MCF 10A (cell line): ENCODE measurements at regions not wholly inside any gene's neighbourhood (a gene's known extent, or its start where the extent isn't known, plus 50 kb on each side); places are given as distances from the start of the nearest gene placed in this dataset.

Source experiments
- BruUV-seq: library from RNA; stranded (reverse); fragments of 400-500 nt; replicated peaks from 2 replicates; lab custom pipeline; 2021; lab: Mats Ljungman, UMichigan
- CTCF ChIA-PET: fragments of 300-600 bp; sonication (Branson Sonifier 250); formaldehyde crosslinking; extraction: SDS; loops from one replicate; lab custom pipeline; 2021; ENCODE audit warnings: antibody characterized with exemption, inconsistent platforms; lab: Yijun Ruan, JAX
- POLR2A ChIA-PET: fragments of 300-600, 350-650 bp; sonication (Branson Sonifier 250); formaldehyde crosslinking; extraction: SDS; loops from one replicate; lab custom pipeline; 2020; ENCODE audit warnings: antibody characterized with exemption, inconsistent platforms; lab: Yijun Ruan, JAX
- DNase-seq: peaks from one replicate; pipeline ENCODE4 v3.0.0-alpha.2; 2018; ENCODE audit not compliant: unreplicated experiment
- H3K27ac Mint-ChIP-seq: one replicate; pipeline ENCODE4 v1.8.0; 2022; ENCODE audit warnings: mild to moderate bottlenecking, low read depth, mixed read lengths; ENCODE audit not compliant: unreplicated experiment
- H3K27me3 Mint-ChIP-seq: one replicate; pipeline ENCODE4 v1.8.0; 2022; ENCODE audit warnings: mixed read lengths; ENCODE audit not compliant: insufficient read depth, unreplicated experiment
- H3K36me3 Mint-ChIP-seq: one replicate; pipeline ENCODE4 v1.8.0; 2022; ENCODE audit warnings: mild to moderate bottlenecking, moderate library complexity, mixed read lengths; ENCODE audit not compliant: insufficient read depth, unreplicated experiment
- H3K4me1 Mint-ChIP-seq: one replicate; pipeline ENCODE4 v1.8.0; 2022; ENCODE audit warnings: mixed read lengths; ENCODE audit not compliant: insufficient read depth, unreplicated experiment
- H3K4me3 Mint-ChIP-seq: one replicate; pipeline ENCODE4 v1.8.0; 2022; ENCODE audit warnings: mild to moderate bottlenecking, moderate library complexity, mixed read lengths; ENCODE audit not compliant: unreplicated experiment
- H3K9me3 Mint-ChIP-seq: one replicate; pipeline ENCODE4 v1.8.0; 2022; ENCODE audit warnings: mixed read lengths; ENCODE audit not compliant: unreplicated experiment
- CTCF ChIP-seq: fragments of 200-600 bp; IDR thresholded peaks from one replicate; pipeline ENCODE4 v1.8.0; 2022; ENCODE audit warnings: antibody characterized with exemption, mild to moderate bottlenecking; ENCODE audit not compliant: unreplicated experiment
- intact Hi-C: fragments of 100-400 bp; cut with micrococcal nuclease; formaldehyde crosslinking; loops from 2 replicates; pipeline ENCODE4 v1.14.1; 2022

DNA sequence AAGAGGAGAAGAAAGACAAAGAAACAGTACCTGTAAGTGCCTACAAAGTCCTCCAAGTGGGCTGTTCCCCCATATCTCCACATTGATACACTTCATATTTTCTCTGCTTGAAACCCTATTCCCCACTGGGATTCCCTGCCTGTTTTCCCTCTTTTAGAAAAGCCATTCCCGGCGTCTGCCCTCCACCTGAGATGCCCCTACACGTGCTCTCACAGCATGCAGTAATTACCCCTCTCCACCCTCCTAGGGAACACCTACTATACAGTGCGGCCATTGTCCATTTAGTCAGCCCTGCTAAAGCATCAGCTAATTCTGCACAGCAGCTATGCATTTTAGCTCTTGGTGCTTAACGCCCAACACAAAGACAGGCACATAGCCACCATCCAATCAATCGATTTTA lies 135.7 kb upstream of the TIAM1 start:
- ChIA-PET CTCF (no interaction called here), POLR2A (no interaction called here)
- no peak overlapping the region for H3K27ac Mint-ChIP-seq
- peaks cover 7% of the 10 kb centered on the region for H3K9me3 Mint-ChIP-seq
- H3K4me1 Mint-ChIP-seq, result no peaks in the 10 kb centered on the region
- DNase-seq, result no peak
- intact Hi-C loops, result no loop called here
- H3K4me3 Mint-ChIP-seq, result no peak overlapping the region
- no peaks in the 10 kb centered on the region for H3K27me3 Mint-ChIP-seq
- H3K36me3 Mint-ChIP-seq, result no peaks in the 10 kb centered on the region
- no peak for TF ChIP-seq CTCF
- BruUV-seq, result no TSS peak

DNA sequence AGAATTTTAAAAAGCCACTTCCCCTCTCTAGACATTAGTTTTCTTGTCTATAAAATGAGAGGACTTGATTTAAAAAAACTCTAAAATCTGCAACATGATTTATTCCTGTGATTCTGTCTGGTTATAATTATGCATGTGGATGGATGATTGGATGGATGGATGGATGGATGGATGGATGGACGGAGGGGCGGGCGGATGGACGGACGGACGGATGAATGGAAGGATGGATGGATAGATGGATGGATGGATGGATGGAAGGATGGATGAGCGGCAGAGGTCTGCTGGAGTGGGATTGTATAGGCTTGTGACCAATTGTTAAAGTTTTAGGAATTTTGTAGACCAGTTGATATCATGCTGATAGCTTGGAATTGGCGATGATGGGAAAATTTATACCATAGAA lies 135.2 kb upstream of the TIAM1 start:
- H3K27me3 Mint-ChIP-seq, result no peaks in the 10 kb centered on the region
- no peak for DNase-seq
- intact Hi-C loops, result no loop called here
- no peak overlapping the region for H3K27ac Mint-ChIP-seq
- no TSS peak for BruUV-seq
- ChIA-PET POLR2A (no interaction called here), CTCF (no interaction called here)
- no peak for TF ChIP-seq CTCF
- no peaks in the 10 kb centered on the region for H3K4me1 Mint-ChIP-seq
- no peak overlapping the region for H3K4me3 Mint-ChIP-seq
- H3K36me3 Mint-ChIP-seq, result no peaks in the 10 kb centered on the region
- peaks cover 7% of the 10 kb centered on the region for H3K9me3 Mint-ChIP-seq

DNA sequence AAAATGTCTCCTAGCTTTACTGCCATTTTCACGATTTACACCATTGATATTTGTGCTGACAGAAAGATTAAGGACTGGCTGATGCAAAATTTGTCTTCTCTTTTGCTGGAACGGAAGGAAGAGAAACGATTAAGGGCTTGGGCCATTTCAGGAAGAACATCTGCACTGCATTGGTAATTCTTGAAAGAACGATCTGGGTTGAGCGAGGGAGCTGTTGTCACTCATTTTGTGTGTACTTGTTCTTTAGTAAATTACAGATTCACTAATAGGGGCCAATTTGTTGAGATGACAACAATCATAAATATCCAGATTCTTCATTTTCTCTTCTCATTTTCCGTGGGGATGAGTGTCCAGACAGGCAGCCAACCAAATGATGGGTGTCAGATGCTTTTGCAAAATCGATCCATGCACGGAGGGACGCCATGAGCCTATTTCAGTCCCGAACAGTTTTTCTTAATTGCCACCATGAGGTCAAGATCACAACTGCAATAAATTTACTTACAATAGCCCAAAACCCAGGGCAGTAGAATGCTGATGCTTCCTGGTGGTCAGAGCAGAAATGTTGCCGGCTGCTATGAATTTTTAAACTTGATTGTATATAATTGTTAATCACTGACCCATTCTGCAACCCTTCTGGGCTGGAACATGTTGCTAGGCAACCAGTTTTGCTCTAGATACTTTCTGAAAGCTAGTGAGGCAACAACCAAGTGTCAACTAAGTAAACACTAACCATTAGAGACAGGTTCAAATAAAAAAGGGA lies 132.4 kb upstream of the TIAM1 start:
- BruUV-seq, result no TSS peak
- Mint-ChIP-seq H3K4me3 (no peak overlapping the region), H3K27me3 (no peaks in the 10 kb centered on the region), H3K4me1 (no peaks in the 10 kb centered on the region), H3K9me3 (peaks cover 12% of the 10 kb centered on the region), H3K36me3 (no peaks in the 10 kb centered on the region), H3K27ac (no peak overlapping the region)
- ChIA-PET POLR2A (no interaction called here), CTCF (interaction anchor here (0.9 to 1.3 kb wide), 2 partner anchors 17 to 29 kb away, joined by 3 read pairs; no protein-coding TSS in a partner anchor)
- intact Hi-C loops, result no loop called here
- TF ChIP-seq CTCF, result no peak
- DNase-seq, result no peak

- DNase-seq, result no peak
- Mint-ChIP-seq H3K4me3 (no peak overlapping the region), H3K27me3 (no peaks in the 10 kb centered on the region), H3K27ac (no peak overlapping the region), H3K9me3 (peaks cover 12% of the 10 kb centered on the region), H3K4me1 (no peaks in the 10 kb centered on the region), H3K36me3 (no peaks in the 10 kb centered on the region)
- intact Hi-C loops, result no loop called here
- POLR2A ChIA-PET, result no interaction called here
- no peak for TF ChIP-seq CTCF
- BruUV-seq, result no TSS peak
- CTCF ChIA-PET, result interaction anchor here (0.9 to 2.2 kb wide), 3 partner anchors 16 to 106 kb away, joined by 3 to 6 read pairs (median 3); no protein-coding TSS in a partner anchor
Measured at GRCh38 chr21:31475223-31475622, 131.2 kb upstream of the TIAM1 start.
